ENCODE measurements at regions not wholly inside any gene's neighbourhood (a gene's known extent, or its start where the extent isn't known, plus 50 kb on each side); places are given as distances from the start of the nearest gene placed in this dataset.

DNA sequence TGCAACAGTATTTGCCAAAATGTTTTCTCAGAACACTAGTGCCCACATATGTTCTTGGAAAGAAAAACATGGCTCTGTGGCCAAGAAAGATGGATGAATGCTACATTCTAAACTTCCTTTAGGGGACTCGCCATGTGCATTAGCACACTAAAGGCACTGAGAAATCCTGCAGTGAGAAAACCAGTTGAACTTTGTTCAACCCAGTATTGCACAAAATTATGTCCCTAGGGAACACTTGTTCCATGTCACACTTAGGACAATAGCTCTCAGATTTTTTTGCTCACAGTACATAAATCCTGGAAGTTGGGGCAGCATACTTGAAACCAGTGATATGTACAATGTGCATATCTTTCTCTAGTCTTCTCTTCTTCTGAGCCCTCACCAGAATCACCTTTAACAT, 96.6 kb downstream of the ADRB2 start:
- Histone ChIP-seq H3K4me3 (ENCODE audit: low read depth in 2 of 2, low read length in 1 of 2) (no peak overlapping the region), H3K9me3 (no peaks in the 10 kb centered on the region), H3K9me2 (no peaks in the 10 kb centered on the region), H3K9ac (no peak overlapping the region), H2AFZ (ENCODE audit: low read depth) (no peak overlapping the region), H3K27me3 (ENCODE audit: insufficient read depth) (no peaks in the 10 kb centered on the region), H3F3A (replicated peaks; ENCODE audit: insufficient read depth) (no peaks in the 10 kb centered on the region), H3K27ac (ENCODE audit: low read depth in 2 of 2, low read length in 1 of 2) (no peak overlapping the region), H3K4me1 (ENCODE audit: control insufficient read depth in 1 of 2, insufficient read depth in 2 of 2, low read depth in 1 of 2, low read length in 1 of 2) (peaks cover 0 to 3% of the 10 kb centered on the region in 2 experiments; a peak in 1 of 4 replicates), H3K36me3 (replicated peaks in 1 of 2; ENCODE audit: control insufficient read depth in 1 of 2, insufficient read depth in 2 of 2, low read length in 1 of 2) (no peaks in the 10 kb centered on the region), H4K20me1 (ENCODE audit: insufficient read depth) (no peaks in the 10 kb centered on the region), H3K4me2 (no peak overlapping the region), H3K79me2 (ENCODE audit: insufficient read depth) (no peaks in the 10 kb centered on the region)
- CTCF ChIA-PET, result no interaction called here
- POLR2A ChIA-PET, result no interaction called here
- TF ChIP-seq, protein P1, sequence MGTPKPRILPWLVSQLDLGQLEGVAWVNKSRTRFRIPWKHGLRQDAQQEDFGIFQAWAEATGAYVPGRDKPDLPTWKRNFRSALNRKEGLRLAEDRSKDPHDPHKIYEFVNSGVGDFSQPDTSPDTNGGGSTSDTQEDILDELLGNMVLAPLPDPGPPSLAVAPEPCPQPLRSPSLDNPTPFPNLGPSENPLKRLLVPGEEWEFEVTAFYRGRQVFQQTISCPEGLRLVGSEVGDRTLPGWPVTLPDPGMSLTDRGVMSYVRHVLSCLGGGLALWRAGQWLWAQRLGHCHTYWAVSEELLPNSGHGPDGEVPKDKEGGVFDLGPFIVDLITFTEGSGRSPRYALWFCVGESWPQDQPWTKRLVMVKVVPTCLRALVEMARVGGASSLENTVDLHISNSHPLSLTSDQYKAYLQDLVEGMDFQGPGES (IDR thresholded peaks at IDR 0.05; ENCODE audit: low read depth, low read length), result no peak
- TF ChIP-seq RAD21 (IDR thresholded peaks at IDR 0.05; ENCODE audit: low read length) (no peak), JUND (IDR thresholded peaks at IDR 0.05) (no peak), CHD2 (IDR thresholded peaks at IDR 0.05; ENCODE audit: low read length, partially characterized antibody) (no peak), MXI1 (IDR thresholded peaks at IDR 0.05; ENCODE audit: low read depth, low read length) (no peak), FOXJ3 (CRISPR knock-in tag; IDR thresholded peaks at IDR 0.05) (no peak), TCF12 (IDR thresholded peaks at IDR 0.05) (no peak), ELF1 (IDR thresholded peaks at IDR 0.05) (no peak), REST (IDR thresholded peaks at IDR 0.05; ENCODE audit: low read depth, low read length) (no peak), GATA2 (CRISPR knock-in tag; IDR thresholded peaks at IDR 0.05) (no peak), EP300 (IDR thresholded peaks at IDR 0.05; ENCODE audit: borderline replicate concordance in 1 of 2, low read depth in 1 of 2, low read length in 1 of 2) (no peak), NFIC (IDR thresholded peaks at IDR 0.05; ENCODE audit: borderline replicate concordance) (no peak), POLR2AphosphoS5 (IDR thresholded peaks at IDR 0.05; ENCODE audit: low read depth, low read length) (no peak), SMC3 (IDR thresholded peaks at IDR 0.05; ENCODE audit: low read depth, low read length) (no peak), RXRA (IDR thresholded peaks at IDR 0.05; ENCODE audit: borderline replicate concordance, low read depth) (no peak), TAF1 (IDR thresholded peaks at IDR 0.05; ENCODE audit: borderline replicate concordance, low read depth, low read length) (no peak), USF2 (IDR thresholded peaks at IDR 0.05; ENCODE audit: borderline replicate concordance, low read depth, low read length) (no peak), SIN3A (IDR thresholded peaks at IDR 0.05; ENCODE audit: borderline replicate concordance, low read depth, low read length) (no peak)
- TF ChIP-seq, protein P2, sequence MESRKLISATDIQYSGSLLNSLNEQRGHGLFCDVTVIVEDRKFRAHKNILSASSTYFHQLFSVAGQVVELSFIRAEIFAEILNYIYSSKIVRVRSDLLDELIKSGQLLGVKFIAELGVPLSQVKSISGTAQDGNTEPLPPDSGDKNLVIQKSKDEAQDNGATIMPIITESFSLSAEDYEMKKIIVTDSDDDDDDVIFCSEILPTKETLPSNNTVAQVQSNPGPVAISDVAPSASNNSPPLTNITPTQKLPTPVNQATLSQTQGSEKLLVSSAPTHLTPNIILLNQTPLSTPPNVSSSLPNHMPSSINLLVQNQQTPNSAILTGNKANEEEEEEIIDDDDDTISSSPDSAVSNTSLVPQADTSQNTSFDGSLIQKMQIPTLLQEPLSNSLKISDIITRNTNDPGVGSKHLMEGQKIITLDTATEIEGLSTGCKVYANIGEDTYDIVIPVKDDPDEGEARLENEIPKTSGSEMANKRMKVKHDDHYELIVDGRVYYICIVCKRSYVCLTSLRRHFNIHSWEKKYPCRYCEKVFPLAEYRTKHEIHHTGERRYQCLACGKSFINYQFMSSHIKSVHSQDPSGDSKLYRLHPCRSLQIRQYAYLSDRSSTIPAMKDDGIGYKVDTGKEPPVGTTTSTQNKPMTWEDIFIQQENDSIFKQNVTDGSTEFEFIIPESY (IDR thresholded peaks at IDR 0.05; ENCODE audit: borderline replicate concordance, low read depth), result no peak
- TF ChIP-seq, protein P3, sequence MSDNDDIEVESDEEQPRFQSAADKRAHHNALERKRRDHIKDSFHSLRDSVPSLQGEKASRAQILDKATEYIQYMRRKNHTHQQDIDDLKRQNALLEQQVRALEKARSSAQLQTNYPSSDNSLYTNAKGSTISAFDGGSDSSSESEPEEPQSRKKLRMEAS (IDR thresholded peaks at IDR 0.05; ENCODE audit: low read depth), result no peak
- WGBS (ENCODE audit: low lambda C conversion rate), result 92% methylated on average over 1 of the region's 1 CpG
- DNase-seq, result no peak
